Adrenal gland (tissue), 5 donors: ENCODE measurements at regions not wholly inside any gene's neighbourhood (a gene's known extent, or its start where the extent isn't known, plus 50 kb on each side); places are given as distances from the start of the nearest gene placed in this dataset.

Experiments
- POLR2A ChIP-seq, 2 donors: fragments of 450-650 bp; IDR thresholded peaks; one replicate each; pipeline ENCODE4 v1.6.1; 2017; ENCODE audit warnings: antibody characterized with exemption in 2 of 2, mild to moderate bottlenecking in 2 of 2, moderate library complexity in 1 of 2
- TF ChIP-seq, protein P1 (sequence below), 6 experiments: fragments of 450-650 bp in 4 of 6; fragments of 200-600 bp in 2 of 6; sonication (generic) in 1 of 6; IDR thresholded peaks; 1 replicate in 5 of 6; 2 replicates in 1 of 6; pipeline versions ENCODE4 v1.5.1 to v1.8.0; 2016 to 2021; ENCODE audit warnings: antibody characterized with exemption in 6 of 6, mild to moderate bottlenecking in 2 of 6, moderate library complexity in 1 of 6
- donor health status: DM: no; HTN: no; CAD: no.

DNA sequence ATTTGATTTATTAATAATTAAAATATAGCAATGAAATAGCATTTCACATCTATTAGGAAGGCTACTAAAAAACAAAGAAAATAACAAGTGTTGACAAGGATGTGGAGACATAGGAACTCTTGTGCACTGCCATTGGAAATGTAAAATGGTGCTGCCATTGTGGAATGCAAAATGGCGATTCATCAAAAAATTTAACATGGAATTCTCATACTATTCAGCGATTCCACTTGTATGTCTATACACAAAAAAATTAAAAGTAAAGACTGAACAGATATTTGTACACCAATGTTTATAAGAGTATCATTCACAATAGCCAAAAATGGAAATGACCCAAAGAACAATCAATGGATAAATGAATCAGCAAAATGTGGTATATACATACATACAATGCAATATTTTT lies 101.3 kb upstream of the S1PR1 start:
- TF ChIP-seq POLR2A (IDR thresholded peaks at IDR 0.05): no peak
- TF ChIP-seq, protein P1, sequence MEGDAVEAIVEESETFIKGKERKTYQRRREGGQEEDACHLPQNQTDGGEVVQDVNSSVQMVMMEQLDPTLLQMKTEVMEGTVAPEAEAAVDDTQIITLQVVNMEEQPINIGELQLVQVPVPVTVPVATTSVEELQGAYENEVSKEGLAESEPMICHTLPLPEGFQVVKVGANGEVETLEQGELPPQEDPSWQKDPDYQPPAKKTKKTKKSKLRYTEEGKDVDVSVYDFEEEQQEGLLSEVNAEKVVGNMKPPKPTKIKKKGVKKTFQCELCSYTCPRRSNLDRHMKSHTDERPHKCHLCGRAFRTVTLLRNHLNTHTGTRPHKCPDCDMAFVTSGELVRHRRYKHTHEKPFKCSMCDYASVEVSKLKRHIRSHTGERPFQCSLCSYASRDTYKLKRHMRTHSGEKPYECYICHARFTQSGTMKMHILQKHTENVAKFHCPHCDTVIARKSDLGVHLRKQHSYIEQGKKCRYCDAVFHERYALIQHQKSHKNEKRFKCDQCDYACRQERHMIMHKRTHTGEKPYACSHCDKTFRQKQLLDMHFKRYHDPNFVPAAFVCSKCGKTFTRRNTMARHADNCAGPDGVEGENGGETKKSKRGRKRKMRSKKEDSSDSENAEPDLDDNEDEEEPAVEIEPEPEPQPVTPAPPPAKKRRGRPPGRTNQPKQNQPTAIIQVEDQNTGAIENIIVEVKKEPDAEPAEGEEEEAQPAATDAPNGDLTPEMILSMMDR (IDR thresholded peaks at IDR 0.05): no peak
